IMR-90 (cell line): ENCODE measurements at regions not wholly inside any gene's neighbourhood (a gene's known extent, or its start where the extent isn't known, plus 50 kb on each side); places are given as distances from the start of the nearest gene placed in this dataset.

Source experiments
- BHLHE40 ChIP-seq: fragments of 150-350 bp; IDR thresholded peaks from 2 replicates; pipeline ENCODE4 v1.6.1; 2016; ENCODE audit warnings: mild to moderate bottlenecking, low read depth, low read length
- CEBPB ChIP-seq: IDR thresholded peaks from 2 replicates; pipeline ENCODE4 v1.6.1; 2012; ENCODE audit warnings: low read depth, low read length, improper control_type of control experiment
- CHD1 ChIP-seq: IDR thresholded peaks from 2 replicates; pipeline ENCODE4 v1.6.1; 2012; ENCODE audit warnings: low read depth, low read length, improper control_type of control experiment
- CTCF ChIP-seq: conservative IDR thresholded peaks from 2 replicates; pipeline ENCODE4 v1.5.1; 2012; ENCODE audit warnings: mild to moderate bottlenecking, low read depth, low read length, improper control_type of control experiment
- FOS ChIP-seq: fragments of 150-350 bp; IDR thresholded peaks from 2 replicates; pipeline ENCODE4 v1.6.1; 2016; ENCODE audit warnings: low read depth, low read length
- MAZ ChIP-seq: IDR thresholded peaks from 2 replicates; pipeline ENCODE4 v1.6.1; 2012; ENCODE audit warnings: low read depth, mild to moderate bottlenecking, low read length, improper control_type of control experiment, moderate library complexity, borderline replicate concordance
- MXI1 ChIP-seq: IDR thresholded peaks from 2 replicates; pipeline ENCODE4 v1.6.1; 2012; ENCODE audit warnings: low read depth, mild to moderate bottlenecking, low read length, moderate library complexity, borderline replicate concordance
- NFE2L2 ChIP-seq: fragments of 150-350 bp; IDR thresholded peaks from 2 replicates; pipeline ENCODE4 v1.6.1; 2016; ENCODE audit warnings: low read depth, mild to moderate bottlenecking, low read length
- POLR2A ChIP-seq: IDR thresholded peaks from 2 replicates; pipeline ENCODE4 v1.6.1; 2012; ENCODE audit warnings: mild to moderate bottlenecking, low read depth, low read length
- RAD21 ChIP-seq: IDR thresholded peaks from 2 replicates; pipeline ENCODE4 v1.6.1; 2012; ENCODE audit warnings: low read length, improper control_type of control experiment
- RCOR1 ChIP-seq: IDR thresholded peaks from 2 replicates; pipeline ENCODE4 v1.6.1; 2012; ENCODE audit warnings: mild to moderate bottlenecking, low read length, improper control_type of control experiment; ENCODE audit not compliant: insufficient replicate concordance
- RFX5 ChIP-seq: IDR thresholded peaks from 2 replicates; pipeline ENCODE4 v1.8.0; 2012; ENCODE audit warnings: low read depth, mild to moderate bottlenecking, low read length, moderate library complexity
- SMC3 ChIP-seq: fragments of 150-350 bp; IDR thresholded peaks from 2 replicates; pipeline ENCODE4 v1.6.1; 2016; ENCODE audit warnings: low read depth, mild to moderate bottlenecking, antibody characterized with exemption, low read length, moderate library complexity
- USF2 ChIP-seq: fragments of 150-350 bp; IDR thresholded peaks from 2 replicates; pipeline ENCODE4 v1.6.1; 2017; ENCODE audit warnings: mild to moderate bottlenecking, antibody characterized with exemption, low read length, low read depth

DNA sequence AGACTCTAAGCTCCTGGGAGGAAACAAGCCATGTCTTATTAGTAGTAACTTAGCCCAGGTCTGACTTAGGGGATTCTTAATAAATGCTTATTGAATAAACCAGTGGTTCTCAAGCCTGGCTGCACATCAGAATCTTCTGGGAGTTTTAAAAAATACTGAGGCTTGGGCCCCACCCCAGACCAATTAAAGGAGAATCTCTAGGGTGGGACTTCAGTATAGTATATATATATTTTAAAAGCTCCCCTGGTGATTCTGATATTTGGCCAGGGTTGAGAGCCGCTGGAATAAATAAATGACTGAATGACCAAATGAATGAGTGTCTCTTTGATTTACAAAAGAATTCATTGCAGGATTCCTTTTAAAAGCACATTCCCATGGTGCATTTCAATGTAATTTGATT is 151.5 kb upstream of the GSC start:
- TF ChIP-seq CTCF (no peak), POLR2A (no peak), MAZ (no peak), MXI1 (no peak), RAD21 (no peak), RCOR1 (no peak), CHD1 (no peak), NFE2L2 (no peak), FOS (no peak), CEBPB (no peak), BHLHE40 (no peak), SMC3 (no peak), USF2 (no peak), RFX5 (no peak)
